GM19452 (cell line): ENCODE measurements at regions not wholly inside any gene's neighbourhood (a gene's known extent, or its start where the extent isn't known, plus 50 kb on each side); places are given as distances from the start of the nearest gene placed in this dataset.
"Not testable (repeated sequence)": the region's sequence is repeated elsewhere in the genome, so short reads cannot be mapped to it uniquely, and the experiment has no call there.

Source experiments
- ATAC-seq: cut with Tn5 transposase; IDR thresholded peaks from one replicate; pipeline ENCODE4 v1.9.1; 2021; ENCODE audit not compliant: unreplicated experiment

GRCh38 chr4:110364911-110365520 is 110.9 kb upstream of the ENPEP start:
- ATAC-seq = no peak

GRCh38 chr4:110361921-110362320 is 114.0 kb upstream of the ENPEP start:
- ATAC-seq = no peak

- no peak for ATAC-seq
These were observed 116.9 kb upstream of the ENPEP start for GRCh38 chr4:110359076-110359475.

- ATAC-seq = no peak
These were observed 118.4 kb upstream of the ENPEP start for GRCh38 chr4:110357521-110357920.

GRCh38 chr4:110354460-110354859 is 121.5 kb upstream of the ENPEP start:
- ATAC-seq = no peak

GRCh38 chr4:110352670-110353442 is 123.1 kb upstream of the ENPEP start:
- ATAC-seq = no peak

DNA sequence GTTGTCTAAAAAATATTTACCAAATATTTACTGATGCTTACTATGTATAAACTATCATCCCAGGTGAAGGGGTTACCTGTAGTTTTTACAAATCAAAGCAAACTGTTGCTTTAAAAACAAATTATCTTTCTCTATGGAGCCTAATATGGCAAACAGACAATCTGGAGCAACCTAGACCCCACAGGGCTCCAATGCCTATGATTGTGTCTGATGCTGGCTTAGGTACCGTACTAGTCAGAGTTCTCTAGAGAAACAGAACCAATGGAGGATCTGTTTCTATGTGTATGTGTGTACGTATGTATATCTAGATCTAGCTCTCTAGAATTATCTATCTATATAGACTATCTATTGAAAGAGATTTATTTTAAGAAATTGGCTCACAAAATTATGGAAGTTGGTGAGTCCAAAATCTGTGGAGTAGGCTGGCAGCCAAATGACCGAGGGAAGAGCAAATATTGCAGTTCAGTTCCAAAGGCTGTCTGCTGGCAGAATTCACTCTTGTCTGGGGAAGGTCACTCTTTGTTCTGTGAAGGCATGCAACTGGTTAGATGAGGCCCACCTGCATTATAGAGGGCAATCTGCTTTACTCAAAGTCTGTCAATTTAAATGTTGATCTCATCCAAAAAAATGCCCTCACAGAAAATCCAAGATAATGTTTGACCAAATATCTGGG is 127.1 kb upstream of the ENPEP start:
- ATAC-seq = no peak

DNA sequence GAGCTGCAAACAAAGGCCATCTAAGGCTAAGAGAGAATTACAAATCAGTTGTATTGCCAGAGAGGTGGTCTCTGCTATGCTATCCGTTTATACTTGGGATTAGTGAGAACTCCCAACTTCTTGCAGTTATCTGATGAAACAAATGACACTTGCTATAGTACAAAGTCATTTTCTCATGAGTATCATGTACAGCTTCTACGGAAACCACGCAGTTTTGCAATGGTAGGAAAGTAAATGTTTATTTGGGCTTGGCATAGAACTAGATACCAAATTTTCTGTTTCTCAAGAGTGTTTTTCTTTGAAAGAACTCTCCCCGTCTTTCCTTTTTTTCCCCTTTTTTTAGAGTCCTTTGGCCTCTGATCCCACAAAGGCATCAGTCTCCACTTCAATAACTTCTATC is 128.2 kb upstream of the ENPEP start:
- ATAC-seq = no peak

- ATAC-seq = no peak
These were observed 131.8 kb upstream of the ENPEP start for GRCh38 chr4:110344165-110344564.

GRCh38 chr4:110343534-110343933 is 132.4 kb upstream of the ENPEP start:
- ATAC-seq = no peak

GRCh38 chr4:110341118-110341517 is 134.8 kb upstream of the ENPEP start:
- ATAC-seq = peak; percentile 84

DNA sequence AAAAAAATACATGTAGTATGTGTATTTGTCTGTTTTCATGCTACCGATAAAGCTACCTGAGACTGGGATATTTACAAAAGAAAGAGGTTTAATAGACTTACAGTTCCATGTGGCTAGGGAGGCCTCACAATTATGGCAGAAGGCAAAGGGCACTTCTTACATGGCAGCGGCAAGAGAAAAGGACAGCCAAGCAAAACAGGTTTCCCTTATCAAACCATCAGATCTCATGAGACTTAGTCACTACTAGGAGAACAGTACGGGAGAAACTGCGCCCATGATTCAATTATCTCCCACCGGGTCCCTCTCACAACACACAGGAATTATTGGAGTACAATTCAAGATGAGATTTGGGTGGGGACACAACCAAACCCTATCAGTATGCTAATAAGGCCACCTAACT is 137.0 kb upstream of the ELOVL6 start:
- no peak for ATAC-seq

DNA sequence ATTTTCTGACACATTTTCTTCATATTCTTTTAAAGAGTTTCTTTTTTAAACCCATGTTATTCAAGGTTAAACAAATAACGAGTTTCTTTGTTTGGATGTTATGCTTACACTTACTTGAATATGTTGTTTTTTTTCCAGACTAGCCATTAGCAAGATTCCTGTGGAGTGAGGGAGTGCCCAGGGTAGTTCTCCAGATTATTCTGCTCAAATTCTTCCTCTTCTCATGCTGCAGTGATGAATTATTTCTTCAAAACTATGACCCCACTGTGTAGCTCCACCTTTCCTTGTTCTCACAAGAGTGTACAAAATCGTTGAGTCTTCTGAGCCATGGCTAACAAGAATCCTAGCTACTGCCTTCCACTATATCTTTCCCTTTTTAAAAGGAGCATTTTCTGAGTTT is 134.1 kb upstream of the ELOVL6 start:
- no peak for ATAC-seq

- ATAC-seq = not testable (repeated sequence)
These were observed 128.0 kb upstream of the ELOVL6 start for GRCh38 chr4:110326426-110326825.

- peak; percentile 67 for ATAC-seq
These were observed 112.4 kb upstream of the ELOVL6 start for GRCh38 chr4:110310795-110311194.

DNA sequence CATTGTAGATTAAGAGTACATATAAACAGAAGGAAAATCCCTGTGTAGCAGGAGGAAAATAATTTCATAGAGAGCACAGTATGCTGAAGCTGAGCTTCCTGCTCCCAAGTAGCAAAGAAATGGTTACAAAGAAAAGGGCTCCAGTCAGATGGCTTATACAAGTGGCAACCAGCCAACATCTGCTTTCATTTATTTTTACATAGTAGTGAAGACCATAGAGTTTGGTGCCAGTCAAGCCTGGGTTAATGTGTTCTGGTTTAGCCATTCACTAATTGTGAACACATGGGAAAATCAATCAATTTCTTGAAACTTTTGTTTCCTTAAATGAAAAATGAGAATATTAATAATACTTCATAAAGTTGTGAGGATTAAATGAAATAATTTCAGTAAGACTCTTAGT is 111.3 kb upstream of the ELOVL6 start:
- ATAC-seq = no peak

GRCh38 chr4:110306303-110306702 is 107.9 kb upstream of the ELOVL6 start:
- no peak for ATAC-seq

DNA sequence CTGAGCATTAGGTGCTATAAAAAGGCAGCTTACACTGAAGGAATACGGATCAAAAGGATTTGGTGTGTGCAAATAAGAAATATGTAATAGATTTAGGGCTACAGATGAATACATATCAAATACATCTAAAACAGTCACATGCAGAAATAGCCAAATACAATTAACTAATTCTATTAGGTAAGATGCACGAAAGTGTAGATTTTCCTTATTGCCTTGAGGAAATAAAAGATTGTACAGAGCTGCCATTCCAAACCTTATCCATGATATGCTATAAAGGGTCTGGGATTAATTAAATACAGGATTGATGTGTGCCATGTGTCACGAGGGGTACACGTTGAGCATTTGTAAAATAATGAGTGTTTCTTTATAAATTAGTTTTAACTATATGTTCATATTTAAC is 107.0 kb upstream of the ELOVL6 start:
- no peak for ATAC-seq

DNA sequence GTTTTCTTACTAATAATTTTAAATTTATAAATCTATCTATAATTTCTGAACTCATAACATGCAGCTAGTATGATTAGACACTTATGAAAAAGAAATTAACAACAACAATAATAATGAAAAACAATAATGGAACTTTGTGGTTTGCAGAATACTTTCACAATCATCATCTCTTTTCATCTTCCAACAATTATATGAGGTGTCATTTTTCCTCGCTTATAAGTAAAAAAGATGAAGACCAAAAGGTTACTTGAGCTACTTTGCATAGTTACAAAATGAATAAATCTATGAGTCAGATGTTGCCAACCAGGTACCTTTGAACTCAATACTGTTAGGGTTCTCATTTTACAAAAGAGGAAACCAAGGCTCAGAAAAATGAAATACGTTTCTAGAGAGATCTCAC is 98.5 kb upstream of the ELOVL6 start:
- peak; percentile 83 for ATAC-seq

- ATAC-seq = no peak
These were observed 95.8 kb upstream of the ELOVL6 start for GRCh38 chr4:110294165-110294564.

DNA sequence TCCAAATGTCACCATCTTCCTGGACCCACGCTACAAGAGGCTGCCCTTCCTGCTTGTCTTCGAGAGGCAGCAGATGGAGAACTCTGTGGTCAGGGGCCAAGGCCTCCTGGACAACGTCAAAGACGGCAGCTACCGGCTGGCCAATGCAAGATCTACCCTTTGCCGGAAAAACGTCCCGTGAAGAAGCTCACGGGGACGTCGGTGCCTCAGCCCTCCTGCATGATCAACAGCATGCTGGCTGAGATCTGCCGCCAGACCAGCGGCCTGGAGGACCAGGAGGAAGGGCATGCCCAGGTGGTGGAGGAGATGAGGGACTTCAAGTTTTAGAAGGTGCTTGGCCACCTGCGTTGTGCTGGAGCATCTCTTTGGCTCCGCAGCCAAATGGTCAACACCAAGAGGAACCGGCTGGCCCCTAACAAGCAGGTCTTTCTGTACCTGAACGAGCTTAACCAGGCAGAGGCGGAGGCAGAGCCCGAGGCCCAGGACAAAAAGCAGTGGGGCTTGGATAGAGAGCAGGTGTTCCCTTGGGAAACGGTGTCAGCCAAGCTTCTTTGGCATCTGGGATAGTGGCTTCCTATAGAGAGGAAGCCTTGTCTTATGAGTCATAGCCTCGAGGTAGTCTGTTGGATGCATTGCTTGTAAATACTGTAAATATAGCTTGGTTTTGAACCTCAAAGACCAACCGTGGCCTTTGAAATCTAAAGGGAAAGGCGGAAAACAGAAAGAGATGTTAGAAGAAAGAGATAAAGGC is 94.8 kb upstream of the ELOVL6 start:
- ATAC-seq = no peak

DNA sequence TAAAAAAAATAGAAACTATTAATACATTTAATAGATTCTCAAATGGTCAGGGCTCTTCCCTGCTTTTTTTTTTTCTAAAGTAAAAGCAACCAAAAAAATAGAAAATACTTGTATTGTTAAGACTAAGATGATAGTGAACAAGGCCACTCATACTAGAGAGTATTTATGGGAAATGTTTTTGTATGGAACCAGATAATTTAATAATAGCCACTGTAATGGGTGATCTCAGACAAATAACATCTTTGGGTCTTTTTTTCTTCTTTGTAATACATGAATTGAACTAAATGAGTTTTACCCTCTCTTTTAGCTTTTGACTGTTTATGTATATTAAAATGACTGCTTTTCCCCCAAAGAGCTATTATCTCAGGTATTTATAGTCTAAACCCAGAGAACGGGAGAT is 92.1 kb upstream of the ELOVL6 start:
- no peak for ATAC-seq
